ENCODE measurements at regions not wholly inside any gene's neighbourhood (a gene's known extent, or its start where the extent isn't known, plus 50 kb on each side); places are given as distances from the start of the nearest gene placed in this dataset.

DNA sequence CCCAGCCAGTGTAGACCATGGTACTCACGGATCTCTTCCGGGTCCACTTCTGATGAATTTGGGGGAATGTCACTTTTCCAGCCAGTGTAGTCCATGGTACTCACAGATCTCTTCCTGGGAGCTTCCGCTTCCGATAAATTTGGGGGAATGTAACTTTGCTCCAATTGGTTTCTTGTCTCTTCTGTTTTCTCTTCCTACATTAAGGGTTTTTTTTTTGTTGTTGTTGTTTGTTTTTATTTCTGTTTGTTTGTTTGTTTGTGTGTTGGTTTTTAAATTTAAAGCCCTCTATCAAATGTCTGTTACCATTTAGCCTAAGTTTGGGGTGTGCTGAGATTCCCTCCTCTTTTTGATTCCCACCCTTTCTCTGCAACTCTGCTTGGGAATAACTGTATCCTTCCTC, 475.8 kb upstream of the FZD8 start:
- Histone ChIP-seq H3K36me3 (ENCODE audit: low read depth) (no peaks in the 10 kb centered on the region), H3K9me3 (ENCODE audit: severe bottlenecking) (no peaks in the 10 kb centered on the region), H3K27me3 (ENCODE audit: insufficient read depth, poor library complexity, severe bottlenecking) (no peaks in the 10 kb centered on the region), H3K4me3 (ENCODE audit: severe bottlenecking) (no peak overlapping the region), H3K27ac (ENCODE audit: poor library complexity, severe bottlenecking) (no peak overlapping the region), H3K4me1 (ENCODE audit: insufficient read depth, poor library complexity, severe bottlenecking) (no peaks in the 10 kb centered on the region)
- ATAC-seq (ENCODE audit: low read depth): no peak
- no peak for DNase-seq (ENCODE audit: low spot score)
- TF ChIP-seq, protein P1, sequence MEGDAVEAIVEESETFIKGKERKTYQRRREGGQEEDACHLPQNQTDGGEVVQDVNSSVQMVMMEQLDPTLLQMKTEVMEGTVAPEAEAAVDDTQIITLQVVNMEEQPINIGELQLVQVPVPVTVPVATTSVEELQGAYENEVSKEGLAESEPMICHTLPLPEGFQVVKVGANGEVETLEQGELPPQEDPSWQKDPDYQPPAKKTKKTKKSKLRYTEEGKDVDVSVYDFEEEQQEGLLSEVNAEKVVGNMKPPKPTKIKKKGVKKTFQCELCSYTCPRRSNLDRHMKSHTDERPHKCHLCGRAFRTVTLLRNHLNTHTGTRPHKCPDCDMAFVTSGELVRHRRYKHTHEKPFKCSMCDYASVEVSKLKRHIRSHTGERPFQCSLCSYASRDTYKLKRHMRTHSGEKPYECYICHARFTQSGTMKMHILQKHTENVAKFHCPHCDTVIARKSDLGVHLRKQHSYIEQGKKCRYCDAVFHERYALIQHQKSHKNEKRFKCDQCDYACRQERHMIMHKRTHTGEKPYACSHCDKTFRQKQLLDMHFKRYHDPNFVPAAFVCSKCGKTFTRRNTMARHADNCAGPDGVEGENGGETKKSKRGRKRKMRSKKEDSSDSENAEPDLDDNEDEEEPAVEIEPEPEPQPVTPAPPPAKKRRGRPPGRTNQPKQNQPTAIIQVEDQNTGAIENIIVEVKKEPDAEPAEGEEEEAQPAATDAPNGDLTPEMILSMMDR (IDR thresholded peaks at IDR 0.05; ENCODE audit: poor library complexity, severe bottlenecking): no peak

DNA sequence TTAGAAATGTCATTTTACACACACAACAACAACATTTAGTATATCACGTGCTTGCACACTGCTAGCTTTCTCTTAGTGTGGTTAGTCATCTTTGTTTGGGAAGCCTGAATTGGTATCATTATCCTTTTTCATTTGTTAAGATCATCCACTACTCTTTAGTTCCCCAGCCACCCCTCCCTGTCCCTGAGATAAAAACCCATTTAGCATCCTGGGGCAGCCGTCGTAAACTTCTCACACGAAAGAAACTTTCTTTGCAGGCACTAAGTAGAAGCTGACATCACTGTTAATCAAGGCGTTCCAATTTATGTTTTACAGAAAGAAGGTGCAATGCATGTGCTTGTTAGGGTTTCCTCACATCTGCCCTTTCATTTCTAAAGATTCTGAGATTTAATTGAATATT, 475.1 kb upstream of the FZD8 start:
- no peaks in the 10 kb centered on the region for H3K27me3 ChIP-seq (ENCODE audit: insufficient read depth, poor library complexity, severe bottlenecking)
- H3K4me3 ChIP-seq (ENCODE audit: severe bottlenecking): no peak overlapping the region
- no peak overlapping the region for H3K27ac ChIP-seq (ENCODE audit: poor library complexity, severe bottlenecking)
- no peak for ATAC-seq (ENCODE audit: low read depth)
- no peak for DNase-seq (ENCODE audit: low spot score)
- H3K9me3 ChIP-seq (ENCODE audit: severe bottlenecking): no peaks in the 10 kb centered on the region
- H3K4me1 ChIP-seq (ENCODE audit: insufficient read depth, poor library complexity, severe bottlenecking): no peaks in the 10 kb centered on the region
- H3K36me3 ChIP-seq (ENCODE audit: low read depth): no peaks in the 10 kb centered on the region
- TF ChIP-seq, protein P1 (IDR thresholded peaks at IDR 0.05; ENCODE audit: poor library complexity, severe bottlenecking): no peak

DNA sequence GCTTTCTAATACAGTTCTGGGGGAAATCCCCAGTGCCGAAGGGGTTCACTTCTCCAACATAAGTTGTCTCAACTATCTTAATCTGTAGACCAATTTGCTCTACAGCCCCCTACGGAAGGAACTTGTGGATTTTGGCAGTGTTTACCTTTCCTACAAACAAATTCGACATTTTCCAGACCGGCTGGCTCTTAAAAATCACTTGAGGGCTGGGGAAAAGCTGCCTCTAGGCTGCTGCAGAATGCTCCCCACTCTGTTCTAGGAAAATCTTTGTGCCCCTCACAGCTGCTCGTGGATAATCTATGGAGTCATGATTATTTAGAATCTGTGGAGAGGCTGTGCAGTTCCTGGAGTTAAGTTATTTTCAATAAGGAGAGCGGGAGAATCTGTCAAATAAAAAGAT, 474.6 kb upstream of the FZD8 start:
- Histone ChIP-seq H3K4me3 (ENCODE audit: severe bottlenecking) (no peak overlapping the region), H3K27me3 (ENCODE audit: insufficient read depth, poor library complexity, severe bottlenecking) (no peaks in the 10 kb centered on the region), H3K36me3 (ENCODE audit: low read depth) (no peaks in the 10 kb centered on the region), H3K27ac (ENCODE audit: poor library complexity, severe bottlenecking) (no peak overlapping the region), H3K4me1 (ENCODE audit: insufficient read depth, poor library complexity, severe bottlenecking) (no peaks in the 10 kb centered on the region), H3K9me3 (ENCODE audit: severe bottlenecking) (no peaks in the 10 kb centered on the region)
- TF ChIP-seq, protein P1 (IDR thresholded peaks at IDR 0.05; ENCODE audit: poor library complexity, severe bottlenecking): no peak
- DNase-seq (ENCODE audit: low spot score): no peak
- ATAC-seq (ENCODE audit: low read depth): no peak

DNA sequence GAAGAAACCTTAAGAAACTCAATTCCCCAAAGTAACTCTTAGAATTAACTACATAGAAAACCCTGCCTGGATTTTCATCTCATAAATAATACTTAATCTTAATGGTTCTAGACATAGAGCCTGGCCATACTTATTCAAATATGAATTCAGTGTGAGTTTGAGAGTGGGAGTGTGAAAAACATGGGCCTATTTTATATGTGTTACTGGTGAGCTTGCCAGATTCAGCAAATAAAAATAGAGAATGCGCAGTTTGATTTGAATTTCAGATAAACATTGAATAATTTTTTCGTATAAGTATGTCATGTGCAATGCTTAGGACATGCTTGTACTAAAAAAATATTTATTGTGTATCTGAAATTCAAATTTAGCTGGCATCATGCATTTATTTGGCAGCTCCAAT, 473.9 kb upstream of the FZD8 start:
- Histone ChIP-seq H3K9me3 (ENCODE audit: severe bottlenecking) (no peaks in the 10 kb centered on the region), H3K27me3 (ENCODE audit: insufficient read depth, poor library complexity, severe bottlenecking) (no peaks in the 10 kb centered on the region), H3K27ac (ENCODE audit: poor library complexity, severe bottlenecking) (no peak overlapping the region), H3K36me3 (ENCODE audit: low read depth) (no peaks in the 10 kb centered on the region), H3K4me3 (ENCODE audit: severe bottlenecking) (no peak overlapping the region), H3K4me1 (ENCODE audit: insufficient read depth, poor library complexity, severe bottlenecking) (no peaks in the 10 kb centered on the region)
- TF ChIP-seq, protein P1 (IDR thresholded peaks at IDR 0.05; ENCODE audit: poor library complexity, severe bottlenecking): no peak
- ATAC-seq (ENCODE audit: low read depth): no peak
- DNase-seq (ENCODE audit: low spot score): no peak

DNA sequence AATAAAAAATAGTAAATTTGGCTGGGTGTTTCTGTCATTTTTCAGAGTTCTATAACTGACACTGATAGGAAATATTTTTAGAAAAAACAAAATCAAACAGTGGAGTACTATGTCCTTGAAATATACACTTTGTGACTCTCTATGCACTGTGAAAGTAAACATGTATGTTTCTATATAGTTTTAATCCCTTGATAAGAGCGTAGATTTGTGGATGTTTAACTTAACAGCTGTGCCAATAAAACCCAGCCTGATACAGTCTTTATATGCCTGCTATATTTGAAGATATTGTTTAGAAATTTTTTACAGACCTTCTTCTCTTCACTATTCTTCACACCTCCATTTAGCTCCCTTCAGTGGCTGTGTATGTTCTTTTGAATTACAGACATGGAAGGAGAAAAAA, 473.3 kb upstream of the FZD8 start:
- TF ChIP-seq, protein P1 (IDR thresholded peaks at IDR 0.05; ENCODE audit: poor library complexity, severe bottlenecking): no peak

More for the DNA sequence above, 473.3 kb upstream of the FZD8 start:
- Histone ChIP-seq H3K4me1 (ENCODE audit: insufficient read depth, poor library complexity, severe bottlenecking) (no peaks in the 10 kb centered on the region), H3K36me3 (ENCODE audit: low read depth) (no peaks in the 10 kb centered on the region), H3K27me3 (ENCODE audit: insufficient read depth, poor library complexity, severe bottlenecking) (no peaks in the 10 kb centered on the region), H3K9me3 (ENCODE audit: severe bottlenecking) (no peaks in the 10 kb centered on the region), H3K27ac (ENCODE audit: poor library complexity, severe bottlenecking) (no peak overlapping the region), H3K4me3 (ENCODE audit: severe bottlenecking) (no peak overlapping the region)
- ATAC-seq (ENCODE audit: low read depth): no peak
- DNase-seq (ENCODE audit: low spot score): no peak
